GM12865 (cell line): ENCODE measurements at regions not wholly inside any gene's neighbourhood (a gene's known extent, or its start where the extent isn't known, plus 50 kb on each side); places are given as distances from the start of the nearest gene placed in this dataset.

Experiments
- DNase-seq: peaks from one replicate; pipeline ENCODE4 v3.0.0; 2010; ENCODE audit warnings: low read depth
- H3K4me3 ChIP-seq: 2 replicates; pipeline ENCODE4 v1.5.1; 2011; ENCODE audit warnings: mild to moderate bottlenecking, low read depth, low read length, control low read depth
- TF ChIP-seq, protein P1 (sequence below): IDR thresholded peaks from 2 replicates; pipeline ENCODE4 v1.5.1; 2011; ENCODE audit warnings: low read length, control low read depth, low read depth, inconsistent platforms; ENCODE audit not compliant: insufficient read depth; ENCODE audit errors: missing control alignments

DNA sequence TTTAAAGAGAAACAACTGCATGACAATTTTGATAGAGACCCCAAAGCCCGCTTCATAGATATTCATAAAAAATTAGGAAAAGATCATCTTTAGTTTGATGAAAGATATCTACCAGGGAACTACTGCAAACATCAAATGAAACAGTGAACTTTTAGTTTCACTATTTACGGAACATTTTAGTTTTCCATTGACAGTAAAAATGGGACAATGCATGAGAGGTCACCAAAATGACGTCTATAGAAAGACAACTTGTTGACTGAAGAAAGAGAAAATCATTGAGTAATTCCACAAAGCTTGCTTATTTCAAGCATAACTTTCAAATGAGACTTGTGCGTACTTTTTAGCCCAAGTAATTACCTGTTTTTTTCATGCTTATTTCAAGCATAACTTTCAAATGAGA lies 411.4 kb downstream of the HLX start:
- DNase-seq = no peak
- no peak overlapping the region for H3K4me3 ChIP-seq
- TF ChIP-seq, protein P1, sequence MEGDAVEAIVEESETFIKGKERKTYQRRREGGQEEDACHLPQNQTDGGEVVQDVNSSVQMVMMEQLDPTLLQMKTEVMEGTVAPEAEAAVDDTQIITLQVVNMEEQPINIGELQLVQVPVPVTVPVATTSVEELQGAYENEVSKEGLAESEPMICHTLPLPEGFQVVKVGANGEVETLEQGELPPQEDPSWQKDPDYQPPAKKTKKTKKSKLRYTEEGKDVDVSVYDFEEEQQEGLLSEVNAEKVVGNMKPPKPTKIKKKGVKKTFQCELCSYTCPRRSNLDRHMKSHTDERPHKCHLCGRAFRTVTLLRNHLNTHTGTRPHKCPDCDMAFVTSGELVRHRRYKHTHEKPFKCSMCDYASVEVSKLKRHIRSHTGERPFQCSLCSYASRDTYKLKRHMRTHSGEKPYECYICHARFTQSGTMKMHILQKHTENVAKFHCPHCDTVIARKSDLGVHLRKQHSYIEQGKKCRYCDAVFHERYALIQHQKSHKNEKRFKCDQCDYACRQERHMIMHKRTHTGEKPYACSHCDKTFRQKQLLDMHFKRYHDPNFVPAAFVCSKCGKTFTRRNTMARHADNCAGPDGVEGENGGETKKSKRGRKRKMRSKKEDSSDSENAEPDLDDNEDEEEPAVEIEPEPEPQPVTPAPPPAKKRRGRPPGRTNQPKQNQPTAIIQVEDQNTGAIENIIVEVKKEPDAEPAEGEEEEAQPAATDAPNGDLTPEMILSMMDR = no peak

DNA sequence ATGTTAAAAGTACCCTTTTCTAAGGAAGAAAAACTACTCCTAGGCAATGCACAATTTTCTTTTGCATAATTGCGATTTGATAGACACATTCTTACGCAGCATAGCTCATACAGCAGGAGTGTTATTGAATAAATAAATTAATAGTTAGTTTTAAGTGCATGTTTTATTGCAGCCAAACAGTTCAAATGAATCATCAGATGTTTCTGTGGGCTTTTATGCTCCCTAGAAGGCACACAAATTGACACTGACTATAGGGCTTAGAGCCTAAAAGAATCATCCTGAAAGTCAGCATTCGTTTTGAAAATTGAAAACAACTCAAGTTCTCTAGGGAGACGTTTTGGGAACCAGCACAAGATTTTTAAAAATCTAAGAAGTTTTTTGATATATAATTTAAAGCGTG lies 411.9 kb downstream of the HLX start:
- no peak for DNase-seq
- no peak overlapping the region for H3K4me3 ChIP-seq
- TF ChIP-seq, protein P1 = no peak

DNA sequence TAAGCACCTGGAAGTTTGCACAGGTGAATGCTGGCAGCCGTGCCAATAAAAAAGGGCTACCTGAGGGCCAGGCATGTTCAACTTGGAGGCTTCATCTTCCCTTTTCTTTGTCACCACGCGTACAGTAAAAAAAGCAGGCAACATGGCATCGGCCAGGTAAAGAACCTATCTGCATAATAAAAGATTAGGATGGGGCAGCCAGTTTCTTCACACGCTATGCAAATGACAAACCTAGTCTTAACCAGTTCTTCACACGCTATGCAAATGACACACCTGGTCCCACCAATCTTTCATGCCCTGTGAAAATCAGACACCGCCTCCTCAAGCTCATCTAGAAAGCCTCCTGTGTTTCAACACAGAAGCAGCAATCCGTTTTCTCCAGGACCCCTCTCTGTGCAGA lies 413.4 kb downstream of the HLX start:
- no peak for DNase-seq

DNA sequence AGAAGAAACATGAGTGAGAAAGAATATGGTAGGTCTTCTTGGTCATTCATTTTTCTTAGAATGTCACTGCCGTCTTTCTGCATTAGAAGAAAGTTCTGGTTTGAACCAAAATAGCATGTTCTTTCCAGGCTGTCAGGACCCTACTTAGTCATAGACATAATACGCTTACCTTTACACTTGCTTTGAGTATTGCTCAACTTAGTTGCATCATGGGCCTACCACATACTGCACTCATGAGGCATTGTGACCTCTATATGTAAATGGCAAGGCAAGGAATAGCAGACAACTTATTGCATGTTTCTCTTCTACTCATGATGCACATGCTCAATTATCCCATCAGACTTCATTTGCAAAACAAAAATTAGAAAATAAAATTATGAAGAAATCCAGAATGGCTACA lies 415.0 kb downstream of the HLX start:
- H3K4me3 ChIP-seq = no peak overlapping the region
- TF ChIP-seq, protein P1 = no peak
- no peak for DNase-seq

More for the DNA sequence above, 413.4 kb downstream of the HLX start:
- no peak overlapping the region for H3K4me3 ChIP-seq
- TF ChIP-seq, protein P1 = no peak

DNA sequence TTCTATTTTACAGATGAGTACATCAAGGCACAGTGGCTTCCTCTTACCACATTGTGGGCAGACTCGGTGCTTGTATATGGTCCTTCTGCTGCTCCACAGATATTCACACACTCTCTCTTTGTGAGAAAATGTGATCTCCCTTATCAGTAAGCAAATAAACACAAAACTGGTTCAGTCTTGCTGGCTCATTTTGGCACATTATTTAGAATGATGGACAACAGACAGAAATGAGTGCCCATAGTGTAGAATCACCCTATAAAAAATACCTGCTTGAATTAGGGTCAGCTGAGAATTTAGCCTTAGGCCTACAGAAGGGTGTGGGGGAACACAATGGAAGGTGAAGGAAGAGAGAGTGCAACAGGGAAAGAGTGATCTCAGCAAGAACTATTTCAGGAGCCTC lies 423.1 kb downstream of the HLX start:
- no peak for DNase-seq
- TF ChIP-seq, protein P1 = no peak
- no peak overlapping the region for H3K4me3 ChIP-seq

DNA sequence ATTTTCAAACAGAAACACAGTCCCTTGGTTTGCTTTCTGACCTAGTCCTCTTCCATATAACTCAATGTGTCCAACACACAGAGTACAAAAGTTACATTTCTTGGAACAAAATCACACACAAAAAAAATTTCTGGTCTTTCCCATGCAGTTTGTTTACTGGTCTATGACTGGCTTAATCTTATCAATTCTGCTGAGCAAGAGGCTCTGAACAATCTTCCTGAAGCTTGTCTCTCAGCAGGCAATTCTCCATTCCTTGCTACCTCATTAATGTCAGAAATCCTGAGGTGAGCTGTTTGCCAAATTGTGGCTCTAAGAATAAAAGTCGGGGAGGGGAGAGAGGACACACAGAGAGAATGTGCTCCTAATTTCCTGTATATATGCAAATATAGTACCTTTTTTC lies 423.6 kb downstream of the HLX start:
- TF ChIP-seq, protein P1 = no peak
- no peak overlapping the region for H3K4me3 ChIP-seq
- DNase-seq = no peak

DNA sequence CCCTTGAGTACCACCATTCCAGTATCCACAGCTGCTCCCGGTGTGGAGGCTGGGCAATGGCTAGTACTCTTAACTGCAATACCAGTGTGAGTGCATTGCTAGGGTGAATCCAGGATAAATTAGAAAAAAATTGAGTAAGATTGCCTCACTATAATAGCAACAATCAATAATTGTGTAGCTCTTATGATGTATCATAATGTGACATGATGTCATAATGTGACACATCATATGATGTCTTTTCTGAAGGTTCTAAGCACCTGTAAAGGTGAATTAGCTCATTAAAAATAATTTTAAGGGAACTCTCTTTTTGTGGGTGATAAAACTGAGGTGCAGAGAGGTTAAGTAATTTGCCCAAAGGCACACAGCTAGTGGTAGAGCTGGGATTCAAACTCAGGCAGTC lies 424.4 kb downstream of the HLX start:
- TF ChIP-seq, protein P1 = no peak
- DNase-seq = no peak
- no peak overlapping the region for H3K4me3 ChIP-seq
